ENCODE measurements at regions not wholly inside any gene's neighbourhood (a gene's known extent, or its start where the extent isn't known, plus 50 kb on each side); places are given as distances from the start of the nearest gene placed in this dataset.

DNA sequence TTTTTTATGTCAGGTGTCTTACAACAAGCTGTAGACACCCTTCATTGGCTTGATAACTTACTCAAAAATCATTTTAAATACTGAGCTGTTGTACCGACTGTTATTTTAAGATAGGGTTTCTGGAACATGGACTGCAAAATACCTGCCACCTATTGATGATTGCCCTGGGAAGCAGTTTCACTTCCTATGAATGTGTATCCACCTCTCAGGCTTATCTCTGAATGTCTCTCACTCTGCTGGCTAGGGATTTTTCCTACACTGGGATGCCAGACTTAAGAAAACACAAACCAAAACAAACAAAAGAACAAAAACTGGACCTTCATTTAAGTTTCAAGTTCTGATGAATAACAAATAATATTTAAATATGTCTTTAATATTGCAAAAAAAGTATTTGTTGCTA lies 663.7 kb downstream of the EFNB2 start:
- TF ChIP-seq, protein P1, sequence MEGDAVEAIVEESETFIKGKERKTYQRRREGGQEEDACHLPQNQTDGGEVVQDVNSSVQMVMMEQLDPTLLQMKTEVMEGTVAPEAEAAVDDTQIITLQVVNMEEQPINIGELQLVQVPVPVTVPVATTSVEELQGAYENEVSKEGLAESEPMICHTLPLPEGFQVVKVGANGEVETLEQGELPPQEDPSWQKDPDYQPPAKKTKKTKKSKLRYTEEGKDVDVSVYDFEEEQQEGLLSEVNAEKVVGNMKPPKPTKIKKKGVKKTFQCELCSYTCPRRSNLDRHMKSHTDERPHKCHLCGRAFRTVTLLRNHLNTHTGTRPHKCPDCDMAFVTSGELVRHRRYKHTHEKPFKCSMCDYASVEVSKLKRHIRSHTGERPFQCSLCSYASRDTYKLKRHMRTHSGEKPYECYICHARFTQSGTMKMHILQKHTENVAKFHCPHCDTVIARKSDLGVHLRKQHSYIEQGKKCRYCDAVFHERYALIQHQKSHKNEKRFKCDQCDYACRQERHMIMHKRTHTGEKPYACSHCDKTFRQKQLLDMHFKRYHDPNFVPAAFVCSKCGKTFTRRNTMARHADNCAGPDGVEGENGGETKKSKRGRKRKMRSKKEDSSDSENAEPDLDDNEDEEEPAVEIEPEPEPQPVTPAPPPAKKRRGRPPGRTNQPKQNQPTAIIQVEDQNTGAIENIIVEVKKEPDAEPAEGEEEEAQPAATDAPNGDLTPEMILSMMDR (IDR thresholded peaks at IDR 0.05), result no peak

DNA sequence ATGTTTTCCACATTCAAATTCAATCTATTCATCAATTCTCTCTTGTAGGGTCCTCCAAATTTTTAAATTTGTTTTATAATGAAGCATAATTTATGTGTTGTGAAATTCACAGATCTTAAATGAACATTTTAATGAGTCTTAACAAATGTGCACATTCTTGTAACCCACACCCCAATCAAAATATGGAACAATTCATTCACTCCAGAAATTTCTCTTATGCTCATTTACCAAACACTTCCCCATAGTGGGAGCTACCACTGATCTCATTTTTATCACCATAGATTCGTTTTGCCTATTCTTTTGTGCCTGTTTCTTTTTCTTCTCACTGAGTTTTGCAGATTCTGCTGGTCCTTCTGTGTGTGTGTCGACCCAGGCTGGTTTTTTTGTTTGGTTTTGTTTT lies 664.1 kb downstream of the EFNB2 start:
- TF ChIP-seq, protein P1 (IDR thresholded peaks at IDR 0.05), result no peak

GRCh38 chr13:105863300-105863920 lies 672.1 kb downstream of the EFNB2 start:
- TF ChIP-seq, protein P1 (IDR thresholded peaks at IDR 0.05), result no peak

DNA sequence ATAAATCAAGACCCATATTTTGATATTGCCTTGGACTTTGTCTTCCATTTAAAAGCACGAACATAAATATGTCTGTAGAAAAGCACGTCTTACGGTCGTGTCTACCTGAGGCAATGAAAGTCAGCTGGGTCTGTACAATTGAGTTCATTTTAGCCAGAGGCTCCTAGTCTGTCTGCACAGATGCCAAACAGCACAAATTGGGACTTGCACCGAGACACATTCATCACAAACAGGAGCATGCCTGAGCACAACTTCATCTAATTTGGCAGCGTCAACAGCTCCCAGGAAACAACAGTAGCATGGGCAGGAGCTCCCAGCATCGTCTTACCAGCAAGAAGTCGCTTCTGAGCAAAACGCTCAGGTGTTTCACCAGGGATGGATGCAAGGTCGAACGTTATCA lies 687.0 kb downstream of the EFNB2 start:
- TF ChIP-seq, protein P1 (IDR thresholded peaks at IDR 0.05), result no peak

DNA sequence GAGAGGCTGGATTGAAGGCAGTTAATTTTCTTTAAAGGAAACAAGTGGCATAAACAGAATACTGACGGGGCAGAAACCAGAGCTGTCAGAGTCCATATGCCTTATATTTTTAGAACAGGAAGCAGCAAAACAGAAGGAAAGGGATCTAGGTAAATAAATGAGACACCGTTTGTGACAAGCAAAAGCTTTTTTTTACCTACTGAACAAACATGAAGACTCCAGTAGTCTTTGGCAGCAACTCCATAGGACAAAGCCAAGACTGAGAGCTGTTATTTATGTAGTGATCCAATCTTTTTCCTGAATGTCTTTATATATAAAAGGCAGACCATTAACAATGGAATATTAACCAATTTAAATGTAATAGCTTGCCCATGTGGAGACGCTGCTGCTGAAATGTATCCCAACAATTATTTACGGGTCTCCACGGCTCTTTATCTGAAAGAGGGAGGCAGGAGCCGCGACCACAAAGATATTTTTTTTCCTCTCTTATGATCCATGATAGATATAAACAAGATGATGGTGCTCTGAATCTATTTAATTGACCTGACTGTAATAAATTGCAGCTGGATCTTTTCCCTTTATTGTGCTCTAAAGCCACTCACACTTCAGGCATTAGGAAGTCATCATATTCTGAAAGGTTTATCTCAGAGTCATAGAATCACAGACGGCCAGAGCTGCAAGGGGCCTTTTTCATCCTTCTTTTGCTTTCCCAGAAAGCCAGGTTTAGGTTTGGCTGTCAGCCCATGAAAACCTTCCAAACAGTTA lies 687.8 kb downstream of the EFNB2 start:
- TF ChIP-seq, protein P1 (IDR thresholded peaks at IDR 0.05), result no peak

DNA sequence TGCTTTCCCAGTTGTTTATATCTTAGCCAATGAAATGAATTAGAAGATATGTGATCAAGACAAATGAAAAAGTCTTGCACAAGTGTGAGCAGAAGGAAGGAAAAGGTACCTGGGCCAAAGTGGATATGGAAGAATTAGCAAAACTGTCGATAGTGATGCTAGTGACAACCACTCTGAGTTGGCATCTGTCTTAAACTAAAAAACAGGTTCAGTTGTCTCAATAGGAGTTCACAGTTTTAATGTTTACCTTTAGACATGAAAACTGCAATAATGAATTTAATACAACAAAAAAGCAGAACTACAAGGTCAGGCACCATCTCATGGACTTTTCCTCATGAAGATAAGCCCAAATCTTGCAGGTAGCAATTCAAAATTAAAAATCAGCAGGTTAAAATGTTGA lies 688.5 kb downstream of the EFNB2 start:
- TF ChIP-seq, protein P1 (IDR thresholded peaks at IDR 0.05), result no peak

- TF ChIP-seq, protein P1 (IDR thresholded peaks at IDR 0.05), result no peak
Observed at GRCh38 chr13:105841286-105841685, 694.2 kb downstream of the EFNB2 start.
